ENCODE measurements at regions not wholly inside any gene's neighbourhood (a gene's known extent, or its start where the extent isn't known, plus 50 kb on each side); places are given as distances from the start of the nearest gene placed in this dataset.

GRCh38 chr1:117270679-117271078 is 60.0 kb upstream of the VTCN1 start:
- TF ChIP-seq POLR2A (IDR thresholded peaks at IDR 0.05) (no peak), CTCF (IDR thresholded peaks at IDR 0.05) (no peak)
